ENCODE measurements at regions not wholly inside any gene's neighbourhood (a gene's known extent, or its start where the extent isn't known, plus 50 kb on each side); places are given as distances from the start of the nearest gene placed in this dataset.

GRCh38 chr1:208929575-208929974 is 653.9 kb upstream of the CAMK1G start:
- intact Hi-C loops (cut with DNase I) = no loop called here
- Histone ChIP-seq H3K27me3 (peaks cover 0 to 3% (median 0%) of the 10 kb centered on the region in 4 donors), H3K4me1 (no peaks in the 10 kb centered on the region), H3K27ac (replicated peaks in 1 of 4) (no peak overlapping the region), H3K9me3 (no peaks in the 10 kb centered on the region), H3K4me3 (no peak overlapping the region), H3K36me3 (no peaks in the 10 kb centered on the region)
- WGBS = 52% methylated on average over 3 of the region's 3 CpGs
- TF ChIP-seq EP300 (IDR thresholded peaks at IDR 0.05) (no peak), CTCF (IDR thresholded peaks at IDR 0.05) (no peak), POLR2AphosphoS5 (IDR thresholded peaks at IDR 0.05) (no peak), POLR2A (IDR thresholded peaks at IDR 0.05; ENCODE audit: low read depth) (no peak)
- peak; percentile 34 for DNase-seq (ENCODE audit: extremely low spot score)

GRCh38 chr1:208931936-208932335 is 651.6 kb upstream of the CAMK1G start:
- intact Hi-C loops (cut with DNase I) = no loop called here
- H3K27ac ChIP-seq (replicated peaks in 1 of 4) = no peak overlapping the region
- WGBS = 73% methylated on average over 3 of the region's 3 CpGs
- H3K36me3 ChIP-seq = no peaks in the 10 kb centered on the region
- no peak for DNase-seq (ENCODE audit: extremely low spot score)
- H3K4me1 ChIP-seq = no peaks in the 10 kb centered on the region
- no peaks in the 10 kb centered on the region for H3K27me3 ChIP-seq
- H3K9me3 ChIP-seq = no peaks in the 10 kb centered on the region
- TF ChIP-seq POLR2AphosphoS5 (IDR thresholded peaks at IDR 0.05) (no peak), POLR2A (IDR thresholded peaks at IDR 0.05; ENCODE audit: low read depth) (no peak), CTCF (IDR thresholded peaks at IDR 0.05) (no peak), EP300 (IDR thresholded peaks at IDR 0.05) (no peak)
- H3K4me3 ChIP-seq = no peak overlapping the region

GRCh38 chr1:208933984-208934525 is 649.5 kb upstream of the CAMK1G start:
- intact Hi-C loops (cut with DNase I) = no loop called here
- Histone ChIP-seq H3K4me1 (no peaks in the 10 kb centered on the region), H3K36me3 (no peaks in the 10 kb centered on the region), H3K4me3 (no peak overlapping the region), H3K27ac (replicated peaks in 1 of 4) (no peak overlapping the region), H3K9me3 (no peaks in the 10 kb centered on the region), H3K27me3 (no peaks in the 10 kb centered on the region)
- 85% methylated on average over 3 of the region's 3 CpGs for WGBS
- no peak for TF ChIP-seq POLR2AphosphoS5 (IDR thresholded peaks at IDR 0.05)
- no peak for TF ChIP-seq EP300 (IDR thresholded peaks at IDR 0.05)
- TF ChIP-seq POLR2A (IDR thresholded peaks at IDR 0.05; ENCODE audit: low read depth) = no peak
- TF ChIP-seq CTCF (IDR thresholded peaks at IDR 0.05) = no peak
- peak; percentile 17 for DNase-seq (ENCODE audit: extremely low spot score)

- Histone ChIP-seq H3K9me3 (no peaks in the 10 kb centered on the region), H3K27me3 (no peaks in the 10 kb centered on the region), H3K4me3 (no peak overlapping the region), H3K36me3 (no peaks in the 10 kb centered on the region), H3K4me1 (no peaks in the 10 kb centered on the region), H3K27ac (replicated peaks in 1 of 4) (no peak overlapping the region)
- WGBS = 92% methylated on average over 6 of the region's 6 CpGs
- intact Hi-C loops (cut with DNase I) = no loop called here
- DNase-seq (ENCODE audit: extremely low spot score) = peak; percentile 39
- TF ChIP-seq POLR2A (IDR thresholded peaks at IDR 0.05; ENCODE audit: low read depth) (no peak), POLR2AphosphoS5 (IDR thresholded peaks at IDR 0.05) (no peak), CTCF (IDR thresholded peaks at IDR 0.05) (no peak), EP300 (IDR thresholded peaks at IDR 0.05) (no peak)
Measured at GRCh38 chr1:208934933-208935332, 648.6 kb upstream of the CAMK1G start.
